HG02870 (cell line): ENCODE measurements at regions not wholly inside any gene's neighbourhood (a gene's known extent, or its start where the extent isn't known, plus 50 kb on each side); places are given as distances from the start of the nearest gene placed in this dataset.

Experiments
- ATAC-seq: cut with Tn5 transposase; IDR thresholded peaks from one replicate; pipeline ENCODE4 v1.9.1; 2021; ENCODE audit warnings: mild to moderate bottlenecking, moderate library complexity; ENCODE audit not compliant: unreplicated experiment

- ATAC-seq, result peak; percentile 73
These were observed 496.9 kb upstream of the VRK2 start for GRCh38 chr2:57549642-57550102.

- no peak for ATAC-seq
These were observed 495.7 kb upstream of the VRK2 start for GRCh38 chr2:57550912-57551311.

- ATAC-seq, result no peak
These were observed 493.7 kb upstream of the VRK2 start for GRCh38 chr2:57552885-57553284.

GRCh38 chr2:57554348-57554747 lies 492.3 kb upstream of the VRK2 start:
- no peak for ATAC-seq

- no peak for ATAC-seq
These were observed 488.3 kb upstream of the VRK2 start for GRCh38 chr2:57558312-57558711.

GRCh38 chr2:57562495-57562894 lies 484.1 kb upstream of the VRK2 start:
- ATAC-seq, result no peak

- ATAC-seq, result no peak
These were observed 483.6 kb upstream of the VRK2 start for GRCh38 chr2:57563015-57563414.

GRCh38 chr2:57567245-57567644 lies 479.4 kb upstream of the VRK2 start:
- ATAC-seq, result no peak

GRCh38 chr2:57569396-57569795 lies 477.2 kb upstream of the VRK2 start:
- ATAC-seq, result no peak

GRCh38 chr2:57570961-57571360 lies 475.6 kb upstream of the VRK2 start:
- ATAC-seq, result no peak

- ATAC-seq, result no peak
These were observed 470.8 kb upstream of the VRK2 start for GRCh38 chr2:57575700-57576268.

GRCh38 chr2:57576983-57577382 lies 469.6 kb upstream of the VRK2 start:
- no peak for ATAC-seq

- no peak for ATAC-seq
These were observed 448.7 kb upstream of the VRK2 start for GRCh38 chr2:57597940-57598339.

- no peak for ATAC-seq
These were observed 448.1 kb upstream of the VRK2 start for GRCh38 chr2:57598551-57598950.

- ATAC-seq, result no peak
These were observed 443.9 kb upstream of the VRK2 start for GRCh38 chr2:57602733-57603132.

- no peak for ATAC-seq
These were observed 431.6 kb upstream of the VRK2 start for GRCh38 chr2:57614988-57615387.

- no peak for ATAC-seq
These were observed 430.6 kb upstream of the VRK2 start for GRCh38 chr2:57615855-57616556.

- ATAC-seq, result no peak
These were observed 429.3 kb upstream of the VRK2 start for GRCh38 chr2:57617318-57617717.

- ATAC-seq, result no peak
These were observed 425.4 kb upstream of the VRK2 start for GRCh38 chr2:57621122-57621663.

GRCh38 chr2:57622009-57622408 lies 424.6 kb upstream of the VRK2 start:
- ATAC-seq, result no peak

GRCh38 chr2:57656198-57656597 lies 390.4 kb upstream of the VRK2 start:
- ATAC-seq, result no peak

- ATAC-seq, result no peak
These were observed 377.0 kb upstream of the VRK2 start for GRCh38 chr2:57669570-57669969.
